Neural progenitor cell (in vitro differentiated cells): ENCODE measurements at regions not wholly inside any gene's neighbourhood (a gene's known extent, or its start where the extent isn't known, plus 50 kb on each side); places are given as distances from the start of the nearest gene placed in this dataset.

Experiments used
- DNase-seq: peaks from one replicate; pipeline ENCODE4 v3.0.0-alpha.2; 2016; ENCODE audit warnings: low spot score
- H2AFZ ChIP-seq: fragments of 200-600 bp; sonication (generic); replicated peaks from 2 replicates; pipeline ENCODE4 v1.6.1; 2016; ENCODE audit warnings: antibody characterized with exemption
- H3F3A ChIP-seq: fragments of 200-600 bp; sonication (generic); 2 replicates; pipeline ENCODE4 v1.6.1; 2016; ENCODE audit warnings: antibody characterized with exemption, low read depth
- H3K27ac ChIP-seq: fragments of 200-600 bp; sonication (generic); 2 replicates; pipeline ENCODE4 v1.5.1; 2016; ENCODE audit warnings: mild to moderate bottlenecking
- H3K27me3 ChIP-seq: fragments of 200-600 bp; sonication (generic); 2 replicates; pipeline ENCODE4 v1.6.1; 2016; ENCODE audit warnings: mild to moderate bottlenecking, moderate library complexity
- H3K36me3 ChIP-seq: fragments of 200-600 bp; sonication (generic); 2 replicates; pipeline ENCODE4 v1.5.1; 2016
- H3K4me1 ChIP-seq: fragments of 200-600 bp; sonication (generic); 2 replicates; pipeline ENCODE4 v1.6.1; 2016; ENCODE audit warnings: mixed run types
- H3K4me2 ChIP-seq: fragments of 200-600 bp; sonication (generic); 2 replicates; pipeline ENCODE4 v1.6.1; 2016
- H3K4me3 ChIP-seq: fragments of 200-600 bp; sonication (generic); 2 replicates; pipeline ENCODE4 v1.5.1; 2016
- H3K79me2 ChIP-seq: fragments of 200-600 bp; sonication (generic); 2 replicates; pipeline ENCODE4 v1.6.1; 2016; ENCODE audit warnings: low read depth
- H3K9ac ChIP-seq: fragments of 200-600 bp; sonication (generic); 2 replicates; pipeline ENCODE4 v1.6.1; 2016
- H3K9me3 ChIP-seq: fragments of 200-600 bp; sonication (generic); 2 replicates; pipeline ENCODE4 v1.5.1; 2016; ENCODE audit warnings: low read depth
- H4K20me1 ChIP-seq: fragments of 200-600 bp; sonication (generic); 2 replicates; pipeline ENCODE4 v1.6.1; 2016; ENCODE audit warnings: low read depth
- H3K27ac Mint-ChIP-seq: 3 replicates; pipeline ENCODE4 v1.8.0; 2021; ENCODE audit warnings: mixed read lengths
- H3K27me3 Mint-ChIP-seq: 2 replicates; pipeline ENCODE4 v1.8.0; 2022; ENCODE audit warnings: low read depth, mild to moderate bottlenecking, inconsistent platforms, moderate library complexity, mixed read lengths; ENCODE audit not compliant: insufficient read depth
- H3K36me3 Mint-ChIP-seq: 3 replicates; pipeline ENCODE4 v1.8.0; 2021; ENCODE audit warnings: mixed read lengths
- H3K4me1 Mint-ChIP-seq: 3 replicates; pipeline ENCODE4 v1.8.0; 2021; ENCODE audit warnings: mixed read lengths
- H3K4me3 Mint-ChIP-seq: 3 replicates; pipeline ENCODE4 v1.8.0; 2021; ENCODE audit warnings: mild to moderate bottlenecking, moderate library complexity, mixed read lengths
- H3K9me3 Mint-ChIP-seq: 3 replicates; pipeline ENCODE4 v1.8.0; 2020; ENCODE audit warnings: mixed read lengths
- CTCF ChIP-seq: fragments of 200-600 bp; sonication (generic); IDR thresholded peaks from 2 replicates; pipeline ENCODE4 v1.5.1; 2017; ENCODE audit warnings: antibody characterized with exemption, mild to moderate bottlenecking
- EZH2 ChIP-seq: fragments of 200-600 bp; sonication (generic); IDR thresholded peaks from 2 replicates; pipeline ENCODE4 v1.6.1; 2017; ENCODE audit warnings: antibody characterized with exemption, mild to moderate bottlenecking, moderate library complexity
- EZH2phosphoT487 ChIP-seq: fragments of 200-600 bp; sonication (generic); IDR thresholded peaks from 2 replicates; pipeline ENCODE4 v1.6.1; 2017; ENCODE audit warnings: antibody characterized with exemption

GRCh38 chr16:85274924-85275323 is 162.7 kb upstream of the CIBAR2 start:
- no peaks in the 10 kb centered on the region for H3K36me3 Mint-ChIP-seq
- Histone ChIP-seq H3K27me3 (no peaks in the 10 kb centered on the region), H3F3A (peaks cover 5% of the 10 kb centered on the region), H3K4me2 (no peak overlapping the region), H3K36me3 (no peaks in the 10 kb centered on the region), H3K9me3 (no peaks in the 10 kb centered on the region), H2AFZ (no peak overlapping the region), H3K79me2 (no peaks in the 10 kb centered on the region), H3K4me3 (no peak overlapping the region), H3K27ac (no peak overlapping the region), H3K4me1 (peaks cover 37% of the 10 kb centered on the region), H4K20me1 (peaks cover 5% of the 10 kb centered on the region), H3K9ac (no peak overlapping the region)
- no peak overlapping the region for H3K27ac Mint-ChIP-seq
- peaks cover 53% of the 10 kb centered on the region for H3K4me1 Mint-ChIP-seq
- H3K9me3 Mint-ChIP-seq, result no peaks in the 10 kb centered on the region
- no peak for DNase-seq
- TF ChIP-seq EZH2, result no peak
- H3K27me3 Mint-ChIP-seq, result peaks cover 17% of the 10 kb centered on the region
- H3K4me3 Mint-ChIP-seq, result no peak overlapping the region

GRCh38 chr16:85275533-85276249 is 163.4 kb upstream of the CIBAR2 start:
- Mint-ChIP-seq H3K9me3 (no peaks in the 10 kb centered on the region), H3K27ac (no peak overlapping the region), H3K27me3 (peaks cover 17% of the 10 kb centered on the region), H3K4me3 (peak overlapping the region; percentile 62), H3K36me3 (no peaks in the 10 kb centered on the region), H3K4me1 (peaks cover 49% of the 10 kb centered on the region)
- Histone ChIP-seq H3F3A (no peaks in the 10 kb centered on the region), H3K27me3 (no peaks in the 10 kb centered on the region), H3K4me2 (no peak overlapping the region), H3K9me3 (no peaks in the 10 kb centered on the region), H3K27ac (no peak overlapping the region), H2AFZ (no peak overlapping the region), H3K9ac (no peak overlapping the region), H3K36me3 (no peaks in the 10 kb centered on the region), H3K4me1 (peaks cover 31% of the 10 kb centered on the region), H3K4me3 (no peak overlapping the region), H3K79me2 (no peaks in the 10 kb centered on the region), H4K20me1 (peaks cover 3% of the 10 kb centered on the region)
- TF ChIP-seq CTCF (peak; percentile 96), EZH2phosphoT487 (no peak)
- peak; percentile 88 for DNase-seq

- Histone ChIP-seq H3K4me1 (peaks cover 33% of the 10 kb centered on the region), H3K36me3 (no peaks in the 10 kb centered on the region), H2AFZ (no peak overlapping the region), H4K20me1 (no peaks in the 10 kb centered on the region), H3K9me3 (no peaks in the 10 kb centered on the region), H3K27ac (no peak overlapping the region), H3F3A (no peaks in the 10 kb centered on the region), H3K4me2 (peak overlapping the region; percentile 32), H3K27me3 (no peaks in the 10 kb centered on the region), H3K9ac (no peak overlapping the region), H3K4me3 (no peak overlapping the region), H3K79me2 (no peaks in the 10 kb centered on the region)
- TF ChIP-seq CTCF (no peak), EZH2 (no peak), EZH2phosphoT487 (no peak)
- H3K27me3 Mint-ChIP-seq, result peaks cover 19% of the 10 kb centered on the region
- H3K27ac Mint-ChIP-seq, result no peak overlapping the region
- H3K9me3 Mint-ChIP-seq, result no peaks in the 10 kb centered on the region
- DNase-seq, result no peak
- no peak overlapping the region for H3K4me3 Mint-ChIP-seq
- H3K36me3 Mint-ChIP-seq, result no peaks in the 10 kb centered on the region
- peaks cover 46% of the 10 kb centered on the region for H3K4me1 Mint-ChIP-seq
These were observed 164.0 kb upstream of the CIBAR2 start for GRCh38 chr16:85276258-85276657.

GRCh38 chr16:85276721-85277120 is 164.4 kb upstream of the CIBAR2 start:
- H3K27me3 Mint-ChIP-seq, result peaks cover 19% of the 10 kb centered on the region
- Histone ChIP-seq H3K4me3 (no peak overlapping the region), H3K9ac (no peak overlapping the region), H3K79me2 (no peaks in the 10 kb centered on the region), H4K20me1 (no peaks in the 10 kb centered on the region), H3K27ac (no peak overlapping the region), H3K36me3 (no peaks in the 10 kb centered on the region), H3K4me1 (peaks cover 38% of the 10 kb centered on the region), H3K9me3 (no peaks in the 10 kb centered on the region), H3K4me2 (peak overlapping the region; percentile 32), H2AFZ (no peak overlapping the region), H3F3A (no peaks in the 10 kb centered on the region), H3K27me3 (no peaks in the 10 kb centered on the region)
- TF ChIP-seq EZH2, result no peak
- no peak overlapping the region for H3K4me3 Mint-ChIP-seq
- no peaks in the 10 kb centered on the region for H3K9me3 Mint-ChIP-seq
- no peaks in the 10 kb centered on the region for H3K36me3 Mint-ChIP-seq
- peak; percentile 52 for DNase-seq
- peaks cover 48% of the 10 kb centered on the region for H3K4me1 Mint-ChIP-seq
- H3K27ac Mint-ChIP-seq, result no peak overlapping the region
